SU-DHL-6 (cell line): ENCODE measurements at regions not wholly inside any gene's neighbourhood (a gene's known extent, or its start where the extent isn't known, plus 50 kb on each side); places are given as distances from the start of the nearest gene placed in this dataset.

Experiments
- H2AFZ ChIP-seq: fragments of 200-600 bp; sonication (generic); 2 replicates; pipeline ENCODE4 v1.6.1; 2014; ENCODE audit warnings: low read depth, mild to moderate bottlenecking, moderate library complexity, mixed read lengths, antibody characterized with exemption, low read length; ENCODE audit not compliant: severe bottlenecking
- H3F3A ChIP-seq: fragments of 200-600 bp; shearing (Covaris generic); 2 replicates; pipeline ENCODE4 v1.6.0; 2016; ENCODE audit warnings: antibody characterized with exemption, mild to moderate bottlenecking; ENCODE audit not compliant: insufficient read depth
- H3K27ac ChIP-seq: fragments of 200-600 bp; sonication (generic); 2 replicates; pipeline ENCODE4 v1.5.1; 2016; ENCODE audit warnings: low read depth, mild to moderate bottlenecking, low read length, moderate library complexity, mixed read lengths
- H3K27me3 ChIP-seq: fragments of 200-600 bp; sonication (generic), shearing (Covaris generic); 2 replicates; pipeline ENCODE4 v1.6.0; 2014; ENCODE audit warnings: mild to moderate bottlenecking, low read length
- H3K36me3 ChIP-seq: fragments of 200-600 bp; sonication (generic); 2 replicates; pipeline ENCODE4 v1.6.1; 2014; ENCODE audit warnings: mild to moderate bottlenecking, low read length, mixed read lengths
- H3K4me2 ChIP-seq: fragments of 300-600, 200-600 bp; shearing (Covaris generic), sonication (generic); 2 replicates; pipeline ENCODE4 v1.6.0; 2014; ENCODE audit warnings: low read length, low read depth, mild to moderate bottlenecking; ENCODE audit not compliant: poor library complexity, severe bottlenecking
- H3K4me3 ChIP-seq: fragments of 200-600 bp; sonication (generic); 2 replicates; pipeline ENCODE4 v1.5.1; 2014; ENCODE audit warnings: antibody characterized with exemption, low read length, mild to moderate bottlenecking, mixed read lengths; ENCODE audit not compliant: insufficient read depth, poor library complexity, severe bottlenecking
- H3K79me2 ChIP-seq: fragments of 200-600 bp; sonication (generic); 2 replicates; pipeline ENCODE4 v1.6.1; 2014; ENCODE audit warnings: mild to moderate bottlenecking, low read length, moderate library complexity; ENCODE audit not compliant: insufficient read depth
- H3K9ac ChIP-seq: fragments of 200-600 bp; sonication (generic); 2 replicates; pipeline ENCODE4 v1.7.0; 2014; ENCODE audit warnings: mild to moderate bottlenecking, low read length
- H3K9me2 ChIP-seq: fragments of 200-600 bp; sonication (generic); replicated peaks from 2 replicates; pipeline ENCODE4 v1.6.1; 2014; ENCODE audit warnings: low read length; ENCODE audit not compliant: insufficient read depth
- H3K9me3 ChIP-seq: fragments of 200-600 bp; sonication (generic); 2 replicates; pipeline ENCODE4 v1.6.1; 2014; ENCODE audit warnings: low read length, mixed read lengths; ENCODE audit not compliant: insufficient read depth
- H4K20me1 ChIP-seq: fragments of 200-600 bp; sonication (generic); 2 replicates; pipeline ENCODE4 v1.6.1; 2014; ENCODE audit warnings: low read depth, mild to moderate bottlenecking, antibody characterized with exemption, low read length, moderate library complexity, mixed read lengths
- EZH2phosphoT487 ChIP-seq: fragments of 200-600 bp; sonication (generic), shearing (Covaris generic); conservative IDR thresholded peaks from 2 replicates; pipeline ENCODE4 v1.6.1; 2018; ENCODE audit warnings: mild to moderate bottlenecking, antibody characterized with exemption, low read length, moderate library complexity, mixed read lengths
- TF ChIP-seq, protein P1 (sequence below): fragments of 200-600 bp; sonication (generic); IDR thresholded peaks from one replicate; pipeline ENCODE4 v1.5.1; 2017; ENCODE audit warnings: antibody characterized with exemption, mild to moderate bottlenecking, low read length, moderate library complexity; ENCODE audit not compliant: insufficient read depth, poor library complexity, severe bottlenecking

- Histone ChIP-seq H3K79me2 (no peaks in the 10 kb centered on the region), H3K36me3 (no peaks in the 10 kb centered on the region), H2AFZ (no peak overlapping the region), H3K9ac (no peak overlapping the region), H3K27me3 (no peaks in the 10 kb centered on the region), H3F3A (no peaks in the 10 kb centered on the region), H3K4me2 (no peak overlapping the region), H4K20me1 (no peaks in the 10 kb centered on the region), H3K27ac (no peak overlapping the region), H3K9me2 (no peaks in the 10 kb centered on the region), H3K9me3 (no peaks in the 10 kb centered on the region), H3K4me3 (no peak overlapping the region)
- TF ChIP-seq EZH2phosphoT487: no peak
- TF ChIP-seq, protein P1, sequence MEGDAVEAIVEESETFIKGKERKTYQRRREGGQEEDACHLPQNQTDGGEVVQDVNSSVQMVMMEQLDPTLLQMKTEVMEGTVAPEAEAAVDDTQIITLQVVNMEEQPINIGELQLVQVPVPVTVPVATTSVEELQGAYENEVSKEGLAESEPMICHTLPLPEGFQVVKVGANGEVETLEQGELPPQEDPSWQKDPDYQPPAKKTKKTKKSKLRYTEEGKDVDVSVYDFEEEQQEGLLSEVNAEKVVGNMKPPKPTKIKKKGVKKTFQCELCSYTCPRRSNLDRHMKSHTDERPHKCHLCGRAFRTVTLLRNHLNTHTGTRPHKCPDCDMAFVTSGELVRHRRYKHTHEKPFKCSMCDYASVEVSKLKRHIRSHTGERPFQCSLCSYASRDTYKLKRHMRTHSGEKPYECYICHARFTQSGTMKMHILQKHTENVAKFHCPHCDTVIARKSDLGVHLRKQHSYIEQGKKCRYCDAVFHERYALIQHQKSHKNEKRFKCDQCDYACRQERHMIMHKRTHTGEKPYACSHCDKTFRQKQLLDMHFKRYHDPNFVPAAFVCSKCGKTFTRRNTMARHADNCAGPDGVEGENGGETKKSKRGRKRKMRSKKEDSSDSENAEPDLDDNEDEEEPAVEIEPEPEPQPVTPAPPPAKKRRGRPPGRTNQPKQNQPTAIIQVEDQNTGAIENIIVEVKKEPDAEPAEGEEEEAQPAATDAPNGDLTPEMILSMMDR: no peak
Observed at GRCh38 chr4:13990596-13991589, 363.4 kb upstream of the BOD1L1 start.

GRCh38 chr4:13992041-13992440, 364.5 kb upstream of the BOD1L1 start:
- H3K4me2 ChIP-seq: no peak overlapping the region
- no peaks in the 10 kb centered on the region for H3K9me2 ChIP-seq
- no peak overlapping the region for H2AFZ ChIP-seq
- H3K9me3 ChIP-seq: no peaks in the 10 kb centered on the region
- no peaks in the 10 kb centered on the region for H3K79me2 ChIP-seq
- H3F3A ChIP-seq: no peaks in the 10 kb centered on the region
- H4K20me1 ChIP-seq: no peaks in the 10 kb centered on the region
- H3K27me3 ChIP-seq: no peaks in the 10 kb centered on the region
- H3K27ac ChIP-seq: no peak overlapping the region
- no peak for TF ChIP-seq EZH2phosphoT487
- TF ChIP-seq, protein P1: no peak
- H3K4me3 ChIP-seq: no peak overlapping the region
- no peak overlapping the region for H3K9ac ChIP-seq
- no peaks in the 10 kb centered on the region for H3K36me3 ChIP-seq

GRCh38 chr4:13992975-13993520, 365.5 kb upstream of the BOD1L1 start:
- Histone ChIP-seq H3F3A (no peaks in the 10 kb centered on the region), H3K4me3 (no peak overlapping the region), H3K4me2 (no peak overlapping the region), H3K9ac (no peak overlapping the region), H2AFZ (no peak overlapping the region), H3K27ac (no peak overlapping the region), H3K36me3 (no peaks in the 10 kb centered on the region), H3K27me3 (no peaks in the 10 kb centered on the region), H3K9me3 (no peaks in the 10 kb centered on the region), H4K20me1 (no peaks in the 10 kb centered on the region), H3K9me2 (no peaks in the 10 kb centered on the region), H3K79me2 (no peaks in the 10 kb centered on the region)
- TF ChIP-seq, protein P1: no peak
- TF ChIP-seq EZH2phosphoT487: no peak
